Uterus (tissue), 2 donors: ENCODE measurements at regions not wholly inside any gene's neighbourhood (a gene's known extent, or its start where the extent isn't known, plus 50 kb on each side); places are given as distances from the start of the nearest gene placed in this dataset.

Source experiments
- POLR2A ChIP-seq, 2 donors: fragments of 450-650 bp; IDR thresholded peaks; one replicate each; pipeline ENCODE4 v1.6.1; 2016; ENCODE audit warnings: antibody characterized with exemption in 2 of 2, mild to moderate bottlenecking in 1 of 2, moderate library complexity in 1 of 2
- TF ChIP-seq, protein P1 (sequence below), 4 experiments: fragments of 200-600 bp in 2 of 4; fragments of 450-650 bp in 2 of 4; sonication (generic) in 2 of 4; IDR thresholded peaks; one replicate each; pipeline ENCODE4 v1.5.1; 2016 to 2019; ENCODE audit warnings: antibody characterized with exemption in 4 of 4, mild to moderate bottlenecking in 2 of 4, moderate library complexity in 1 of 4

DNA sequence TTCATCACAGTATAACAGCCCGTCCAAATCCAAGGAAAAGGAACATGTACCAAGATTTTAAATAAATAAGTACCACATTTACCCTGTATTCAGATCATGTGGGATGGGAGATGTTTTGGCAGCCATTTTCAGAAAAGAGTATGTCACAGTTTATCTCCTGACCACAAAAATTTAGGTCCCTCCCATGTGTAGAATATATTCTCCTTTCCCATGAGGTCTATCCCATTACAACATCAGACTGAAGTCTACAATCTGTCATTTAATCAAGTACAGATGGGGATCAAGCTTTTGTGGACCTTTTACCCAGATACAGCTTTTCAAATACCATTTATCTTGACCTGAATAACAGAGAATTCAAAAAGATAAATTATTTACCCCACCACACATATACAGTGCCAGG lies 444.5 kb downstream of the PLOD2 start:
- TF ChIP-seq, protein P1, sequence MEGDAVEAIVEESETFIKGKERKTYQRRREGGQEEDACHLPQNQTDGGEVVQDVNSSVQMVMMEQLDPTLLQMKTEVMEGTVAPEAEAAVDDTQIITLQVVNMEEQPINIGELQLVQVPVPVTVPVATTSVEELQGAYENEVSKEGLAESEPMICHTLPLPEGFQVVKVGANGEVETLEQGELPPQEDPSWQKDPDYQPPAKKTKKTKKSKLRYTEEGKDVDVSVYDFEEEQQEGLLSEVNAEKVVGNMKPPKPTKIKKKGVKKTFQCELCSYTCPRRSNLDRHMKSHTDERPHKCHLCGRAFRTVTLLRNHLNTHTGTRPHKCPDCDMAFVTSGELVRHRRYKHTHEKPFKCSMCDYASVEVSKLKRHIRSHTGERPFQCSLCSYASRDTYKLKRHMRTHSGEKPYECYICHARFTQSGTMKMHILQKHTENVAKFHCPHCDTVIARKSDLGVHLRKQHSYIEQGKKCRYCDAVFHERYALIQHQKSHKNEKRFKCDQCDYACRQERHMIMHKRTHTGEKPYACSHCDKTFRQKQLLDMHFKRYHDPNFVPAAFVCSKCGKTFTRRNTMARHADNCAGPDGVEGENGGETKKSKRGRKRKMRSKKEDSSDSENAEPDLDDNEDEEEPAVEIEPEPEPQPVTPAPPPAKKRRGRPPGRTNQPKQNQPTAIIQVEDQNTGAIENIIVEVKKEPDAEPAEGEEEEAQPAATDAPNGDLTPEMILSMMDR (IDR thresholded peaks at IDR 0.05): no peak
- TF ChIP-seq POLR2A (IDR thresholded peaks at IDR 0.05): no peak
